Fibroblast of skin of right quadriceps (primary cell): ENCODE measurements at regions not wholly inside any gene's neighbourhood (a gene's known extent, or its start where the extent isn't known, plus 50 kb on each side); places are given as distances from the start of the nearest gene placed in this dataset.

Source experiments
- DNase-seq: peaks from one replicate; pipeline ENCODE4 v3.0.0-alpha.2; 2013

DNA sequence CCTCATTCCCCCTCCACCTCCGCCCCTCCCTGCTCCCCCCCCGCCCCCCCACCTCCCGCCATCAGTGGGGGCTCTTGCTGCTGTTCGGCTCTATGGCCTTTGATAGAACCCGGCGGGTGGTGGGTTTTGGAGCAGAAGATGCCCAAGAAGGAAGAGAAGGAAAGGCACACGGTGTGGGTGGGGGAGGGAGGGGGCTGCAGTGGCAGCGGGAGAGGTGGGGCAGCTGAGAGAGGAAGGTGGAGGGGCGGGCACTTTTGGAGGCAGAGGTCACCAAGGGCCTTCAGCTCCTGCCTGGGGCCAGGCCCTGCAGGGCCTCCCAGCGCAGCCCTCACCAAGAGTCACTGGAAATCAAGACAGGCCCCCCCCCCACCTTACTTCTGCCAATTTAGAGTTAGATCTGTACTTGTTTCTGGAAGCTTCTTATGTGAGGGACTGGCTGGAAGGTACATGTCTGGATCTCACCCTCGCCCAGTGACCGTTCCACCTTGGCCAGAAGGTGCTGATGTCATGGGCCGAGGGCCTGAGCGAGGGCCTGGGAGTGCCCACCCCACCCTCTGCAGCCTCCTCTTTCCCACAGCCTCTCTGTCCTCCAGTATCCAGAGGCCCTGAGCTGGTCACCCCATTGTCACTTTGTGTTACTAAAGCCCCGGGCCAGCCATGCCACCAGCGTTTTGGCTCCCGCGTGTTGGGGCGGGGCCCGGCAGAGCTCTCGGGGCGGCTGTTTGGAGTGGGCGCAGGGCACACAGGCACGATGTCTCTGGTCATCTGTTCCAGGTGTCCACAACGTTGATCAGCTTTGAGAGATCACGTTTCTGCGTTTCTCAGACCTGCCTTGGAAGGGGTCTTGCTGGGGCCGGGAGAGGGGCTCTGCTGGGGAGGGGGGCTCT, 153.9 kb downstream of the KIF26A start:
- no peak for DNase-seq

DNA sequence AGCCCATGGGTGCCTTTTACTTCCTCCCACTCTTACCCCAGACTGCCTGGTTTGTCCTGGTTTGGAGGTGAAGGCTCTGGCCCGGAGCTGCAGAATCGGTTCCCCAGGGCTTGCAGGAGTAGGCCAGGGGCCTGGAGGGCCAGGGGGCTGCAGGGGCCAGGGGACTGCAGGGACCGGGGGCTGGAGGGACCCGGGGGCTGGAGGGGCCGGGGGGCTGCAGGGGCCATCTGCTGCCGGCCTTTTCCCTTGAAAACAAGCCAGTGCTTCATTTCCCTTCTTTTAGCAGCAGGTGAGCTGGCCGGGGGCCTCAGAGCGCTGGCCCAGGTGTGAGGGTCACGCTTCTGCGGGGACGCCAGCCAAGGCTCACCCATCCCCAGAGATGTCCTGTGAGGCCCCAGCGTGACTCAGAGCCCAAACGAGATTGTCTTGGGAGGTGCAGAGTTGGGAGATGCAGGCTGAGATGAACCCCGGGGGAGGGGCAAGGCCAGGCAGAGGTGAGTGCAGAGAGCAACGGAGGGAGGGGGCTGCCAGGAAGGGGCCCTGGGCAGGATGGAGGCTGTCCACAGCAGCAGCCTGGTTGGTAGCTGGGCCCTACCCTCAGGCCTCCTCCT, 154.9 kb downstream of the KIF26A start:
- DNase-seq, result no peak

DNA sequence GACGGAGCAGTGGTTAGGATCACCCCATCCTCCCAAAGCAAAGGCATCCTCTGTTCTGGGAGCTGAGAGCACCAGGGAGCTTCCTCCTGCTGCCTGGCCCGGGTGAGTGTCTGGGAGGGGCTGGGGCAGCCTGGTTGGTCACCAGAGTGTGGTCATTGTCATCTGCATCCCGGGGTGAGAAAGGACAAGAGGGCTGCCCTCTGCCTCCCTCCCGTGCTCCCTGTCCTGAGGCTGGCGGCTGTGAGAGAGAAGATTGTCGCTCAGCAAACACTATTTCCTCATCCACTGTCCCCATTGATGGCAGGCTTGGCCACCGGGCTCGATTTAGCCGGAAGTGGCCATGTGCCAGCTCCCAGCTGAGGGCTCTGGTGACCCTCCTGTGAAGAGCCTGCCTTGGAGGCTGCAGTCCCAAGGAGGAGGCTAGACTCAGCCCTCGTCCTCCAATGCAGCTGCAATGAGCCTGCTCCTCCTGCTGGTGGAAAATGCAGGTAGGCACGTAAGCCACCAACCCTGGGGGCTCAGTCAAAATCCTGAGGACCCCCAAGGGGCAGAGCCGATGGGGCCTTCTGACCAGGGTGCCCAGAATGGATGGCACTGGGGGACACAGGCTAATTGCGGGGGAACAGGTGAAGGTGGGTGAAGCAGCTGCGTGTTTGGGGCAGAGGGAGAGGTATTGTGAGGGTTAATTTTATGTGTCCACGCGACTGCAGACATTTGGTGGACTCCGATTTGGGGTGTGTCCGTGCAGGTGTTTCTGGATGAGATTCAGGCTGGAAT, 155.7 kb downstream of the KIF26A start:
- DNase-seq, result no peak

DNA sequence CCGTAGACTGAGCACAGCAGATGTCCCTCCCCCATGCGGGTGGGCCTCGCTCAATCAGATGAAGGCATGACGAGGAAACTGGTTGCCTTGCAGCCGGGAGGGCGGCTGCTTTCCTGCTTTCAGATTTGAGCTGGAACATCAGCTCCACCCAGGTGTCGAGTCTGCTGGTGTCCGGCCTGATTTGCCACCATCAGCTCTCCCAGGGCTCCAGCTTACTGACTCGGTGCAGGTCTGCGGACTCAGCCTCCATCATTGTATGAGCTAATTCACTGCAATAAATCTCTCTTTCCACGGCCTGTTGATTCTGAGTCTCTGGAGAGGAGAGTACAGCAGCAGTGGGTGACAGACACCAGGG, 156.2 kb downstream of the KIF26A start:
- DNase-seq, result no peak

- DNase-seq, result no peak
Measured at GRCh38 chr14:104294983-104295680, 156.7 kb downstream of the KIF26A start.

DNA sequence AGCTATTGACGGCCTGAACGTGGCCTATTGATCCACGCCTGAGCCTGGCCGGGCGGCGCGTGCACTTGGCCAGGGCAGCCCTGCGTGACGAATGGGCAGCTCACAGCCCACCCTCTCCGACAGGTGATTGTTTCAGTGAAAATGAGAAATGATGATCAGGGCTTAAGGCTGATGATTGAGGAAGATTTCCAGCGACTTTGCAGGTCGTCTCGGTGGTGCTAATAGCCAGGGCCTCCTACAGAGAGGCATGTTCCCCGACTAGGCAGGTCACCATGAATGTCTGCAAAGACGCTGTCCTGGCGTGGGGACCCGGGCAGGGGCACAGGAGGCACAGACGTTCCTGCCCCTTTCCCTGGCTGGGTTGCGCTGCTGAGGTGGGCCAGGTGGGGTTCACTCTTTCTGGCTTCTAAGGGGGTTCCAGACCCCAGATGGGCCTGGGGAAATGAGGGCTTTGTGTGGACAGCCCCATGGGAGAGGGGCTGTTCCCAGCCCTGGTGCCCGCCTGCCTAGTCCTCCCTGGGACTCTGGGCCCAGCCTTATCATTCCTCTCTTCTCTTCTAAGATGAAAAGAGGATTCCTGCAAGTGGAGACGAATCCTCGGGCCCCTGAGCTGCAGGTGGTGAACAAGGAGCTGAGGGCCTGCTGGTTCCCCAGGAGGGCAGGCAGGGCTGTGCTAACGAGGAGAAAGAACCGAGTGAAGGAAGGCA, 157.4 kb downstream of the KIF26A start:
- no peak for DNase-seq

GRCh38 chr14:104296388-104297312, 158.3 kb downstream of the KIF26A start:
- DNase-seq, result peak; percentile 9

GRCh38 chr14:104297313-104297704, 158.9 kb downstream of the KIF26A start:
- DNase-seq, result no peak

GRCh38 chr14:104297721-104298401, 159.5 kb downstream of the KIF26A start:
- DNase-seq, result no peak

DNA sequence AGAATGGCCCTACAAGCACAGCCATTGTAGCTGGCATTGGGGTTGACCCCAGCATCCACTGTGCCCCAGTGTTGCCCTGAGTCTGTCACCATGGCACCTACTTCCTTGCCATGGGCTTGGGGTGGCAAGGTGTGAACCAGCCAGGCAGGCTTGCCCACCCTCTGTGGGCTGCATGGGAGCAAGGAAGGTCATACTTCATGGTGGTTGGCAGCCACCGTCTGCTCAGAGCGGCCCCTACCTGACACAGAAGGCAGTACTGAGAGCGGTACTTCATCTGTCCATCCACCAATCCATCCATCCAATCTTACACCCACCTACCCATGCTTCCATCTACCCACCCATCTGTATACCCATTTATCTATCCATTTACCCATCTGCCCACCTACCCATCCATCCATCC, 160.1 kb downstream of the KIF26A start:
- no peak for DNase-seq

GRCh38 chr14:104299993-104300761, 161.8 kb downstream of the KIF26A start:
- DNase-seq, result no peak

- DNase-seq, result no peak
Measured at GRCh38 chr14:104301731-104302460, 163.5 kb downstream of the KIF26A start.

- no peak for DNase-seq
Measured at GRCh38 chr14:104302794-104303405, 164.5 kb downstream of the KIF26A start.

DNA sequence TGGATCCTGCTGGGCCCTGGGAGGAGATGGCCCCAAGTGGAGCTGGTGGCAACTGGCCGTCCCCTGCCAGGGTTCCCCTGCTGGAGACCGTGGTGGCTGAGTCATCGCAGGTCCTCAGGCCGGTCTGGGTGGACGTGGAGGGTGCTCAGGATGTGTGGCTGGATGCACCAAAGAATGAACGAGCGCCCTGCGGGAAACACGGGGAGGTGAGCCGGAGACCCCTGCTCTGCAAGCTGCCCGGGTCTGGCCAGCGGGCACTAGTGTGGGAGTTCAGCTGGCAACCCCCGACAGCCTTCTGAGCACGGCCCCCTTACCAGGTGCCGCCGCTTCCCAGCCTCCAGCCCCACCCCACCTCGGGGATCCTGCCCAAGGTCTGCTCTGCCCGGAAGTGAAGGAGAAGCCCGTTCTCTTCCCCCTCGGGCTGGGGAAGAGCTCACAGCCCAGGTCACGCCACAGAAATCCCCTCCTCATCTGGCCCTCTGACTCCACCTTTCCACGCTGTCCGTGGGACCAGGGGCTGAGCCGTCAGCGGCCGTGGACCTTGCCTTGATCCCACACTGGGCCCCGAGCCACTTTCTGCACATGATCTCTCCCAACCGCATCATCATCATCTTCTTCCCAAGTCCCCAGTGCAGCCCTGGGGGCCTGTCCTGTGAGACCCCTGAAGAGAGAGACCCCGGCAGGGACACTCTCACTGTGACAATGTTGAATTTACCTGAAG, 165.5 kb downstream of the KIF26A start:
- DNase-seq, result no peak

DNA sequence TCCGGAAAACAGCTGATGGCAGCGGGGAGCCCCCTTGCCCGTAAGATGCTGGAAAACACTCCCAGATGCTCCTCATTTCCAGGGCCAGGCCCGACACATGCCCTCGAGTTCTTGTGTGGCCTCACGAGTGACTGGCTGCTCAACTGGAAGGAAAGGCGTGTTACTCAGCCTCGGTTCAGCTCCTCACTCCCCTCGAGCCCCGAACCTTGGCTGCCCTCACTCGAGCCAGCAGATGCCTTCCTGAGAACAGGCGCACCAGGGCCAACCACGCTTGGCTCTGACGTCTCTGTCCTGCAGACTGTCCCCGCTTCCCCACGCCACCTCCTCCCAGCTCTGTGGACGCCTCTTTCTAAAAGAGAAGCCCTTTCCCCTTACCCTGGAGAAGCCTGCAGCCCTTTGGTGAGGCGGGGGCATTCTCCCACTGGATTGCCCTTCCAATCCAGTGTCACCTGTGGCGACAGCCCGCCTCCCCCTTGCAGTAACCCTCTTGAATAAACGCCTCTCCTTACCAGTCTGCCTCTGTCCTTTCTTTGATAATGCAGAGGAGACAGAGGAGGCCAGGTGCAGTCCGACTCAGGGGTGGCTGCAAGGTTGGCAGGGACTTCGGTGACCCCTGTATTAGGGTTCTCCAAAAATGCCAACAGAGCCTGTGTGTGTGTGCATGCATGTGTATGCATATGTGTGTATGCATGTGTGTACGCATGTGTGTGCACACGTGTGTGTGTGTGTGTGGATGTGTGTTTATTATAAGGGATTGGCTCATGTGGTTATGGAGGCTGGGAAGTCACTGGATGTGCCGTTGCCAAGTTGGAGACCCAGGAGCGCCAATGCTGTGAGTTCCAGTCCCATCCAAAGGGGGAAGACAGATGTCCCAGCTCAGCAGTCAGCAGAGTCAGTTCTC, 166.3 kb downstream of the KIF26A start:
- no peak for DNase-seq

GRCh38 chr14:104305511-104306449, 167.4 kb downstream of the KIF26A start:
- no peak for DNase-seq
